Mesenchymal stem cell (in vitro differentiated cells and primary cell): ENCODE measurements at regions not wholly inside any gene's neighbourhood (a gene's known extent, or its start where the extent isn't known, plus 50 kb on each side); places are given as distances from the start of the nearest gene placed in this dataset.
A peak's percentile ranks its signal among the peaks of the same experiment; 100 is the strongest.

Experiments used
- DNase-seq: peaks from one replicate; pipeline ENCODE4 v3.0.0-alpha.2; 2013
- H2AFZ ChIP-seq: one replicate; pipeline ENCODE4 v1.6.1; 2013; ENCODE audit warnings: low read depth, mild to moderate bottlenecking, control low read depth, inconsistent platforms, low read length, moderate library complexity
- H2AK5ac ChIP-seq: 2 replicates; pipeline ENCODE4 v1.6.1; 2013; ENCODE audit warnings: low read length, moderate library complexity, mild to moderate bottlenecking, inconsistent platforms; ENCODE audit not compliant: severe bottlenecking
- H2BK120ac ChIP-seq: one replicate; pipeline ENCODE4 v1.6.1; 2013; ENCODE audit warnings: low read depth, mild to moderate bottlenecking, inconsistent platforms, low read length, moderate library complexity
- H2BK12ac ChIP-seq, 2 experiments: one replicate each; pipeline ENCODE4 v1.6.1; 2013; ENCODE audit warnings: inconsistent platforms in 2 of 2, low read length in 2 of 2, mild to moderate bottlenecking in 2 of 2, moderate library complexity in 2 of 2, control low read depth in 1 of 2
- H2BK15ac ChIP-seq: one replicate; pipeline ENCODE4 v1.6.1; 2013; ENCODE audit warnings: mild to moderate bottlenecking, low read depth, inconsistent platforms; ENCODE audit not compliant: poor library complexity, severe bottlenecking
- H2BK5ac ChIP-seq: 2 replicates; pipeline ENCODE4 v1.6.1; 2013; ENCODE audit warnings: low read depth, mild to moderate bottlenecking, low read length, control low read depth, inconsistent platforms; ENCODE audit not compliant: poor library complexity, severe bottlenecking
- H3K14ac ChIP-seq, 2 experiments: one replicate each; pipeline ENCODE4 v1.6.1; 2013; ENCODE audit warnings: inconsistent platforms in 2 of 2, low read length in 2 of 2, control low read depth in 1 of 2, mild to moderate bottlenecking in 1 of 2, moderate library complexity in 1 of 2
- H3K18ac ChIP-seq, 2 experiments: one replicate each; pipeline ENCODE4 v1.6.1; 2013; ENCODE audit warnings: inconsistent platforms in 2 of 2, low read length in 2 of 2, control low read depth in 1 of 2, low read depth in 1 of 2, mild to moderate bottlenecking in 1 of 2
- H3K23ac ChIP-seq, 2 experiments: one replicate each; pipeline ENCODE4 v1.6.1; 2013; ENCODE audit warnings: inconsistent platforms in 2 of 2, low read length in 2 of 2, mild to moderate bottlenecking in 2 of 2, moderate library complexity in 2 of 2, control low read depth in 1 of 2
- H3K27ac ChIP-seq: 2 replicates; pipeline ENCODE4 v1.5.1; 2013; ENCODE audit warnings: mild to moderate bottlenecking, moderate library complexity, low read length, control low read depth, inconsistent platforms; ENCODE audit not compliant: poor library complexity, severe bottlenecking
- H3K27me3 ChIP-seq, 2 experiments: 2 replicates each; pipeline versions ENCODE4 v1.6.1 to v1.7.0; 2013; ENCODE audit warnings: low read length in 2 of 2, mild to moderate bottlenecking in 2 of 2, moderate library complexity in 2 of 2, control low read depth in 1 of 2, inconsistent platforms in 1 of 2; ENCODE audit not compliant: control insufficient read depth in 1 of 2, insufficient read depth in 1 of 2
- H3K36me3 ChIP-seq, 2 experiments: 2 replicates each; pipeline versions ENCODE4 v1.6.1 to v1.7.0; 2013; ENCODE audit warnings: low read length in 2 of 2, control low read depth in 1 of 2, inconsistent platforms in 1 of 2, low read depth in 1 of 2, mild to moderate bottlenecking in 1 of 2; ENCODE audit not compliant: insufficient read depth in 2 of 2, control insufficient read depth in 1 of 2
- H3K4ac ChIP-seq, 2 experiments: one replicate each; pipeline ENCODE4 v1.6.1; 2013; ENCODE audit warnings: inconsistent platforms in 2 of 2, low read length in 2 of 2, mild to moderate bottlenecking in 2 of 2, moderate library complexity in 2 of 2, control low read depth in 1 of 2, low read depth in 1 of 2
- H3K4me1 ChIP-seq: 2 replicates; pipeline ENCODE4 v1.6.1; 2013; ENCODE audit warnings: low read depth, low read length, control low read depth; ENCODE audit not compliant: control insufficient read depth, insufficient read depth
- H3K4me2 ChIP-seq: 2 replicates; pipeline ENCODE4 v1.6.1; 2013; ENCODE audit warnings: low read length, mild to moderate bottlenecking, inconsistent platforms; ENCODE audit not compliant: poor library complexity, severe bottlenecking
- H3K4me3 ChIP-seq, 2 experiments: 2 replicates each; pipeline versions ENCODE4 v1.5.1 to v1.7.0; 2013; ENCODE audit warnings: low read length in 2 of 2, mild to moderate bottlenecking in 2 of 2, control low read depth in 1 of 2, low read depth in 1 of 2; ENCODE audit not compliant: insufficient read depth in 1 of 2
- H3K79me1 ChIP-seq: replicated peaks from 2 replicates; pipeline ENCODE4 v1.6.1; 2013; ENCODE audit warnings: mild to moderate bottlenecking, control low read depth, low read length, inconsistent platforms; ENCODE audit not compliant: poor library complexity, severe bottlenecking
- H3K9ac ChIP-seq: 2 replicates; pipeline ENCODE4 v1.7.0; 2013; ENCODE audit warnings: mild to moderate bottlenecking, low read length, moderate library complexity
- H3K9me3 ChIP-seq: 2 replicates; pipeline ENCODE4 v1.7.0; 2013; ENCODE audit warnings: mild to moderate bottlenecking, low read length; ENCODE audit not compliant: control insufficient read depth
- H4K8ac ChIP-seq: one replicate; pipeline ENCODE4 v1.6.1; 2013; ENCODE audit warnings: inconsistent platforms, mild to moderate bottlenecking, low read length, moderate library complexity
- H4K91ac ChIP-seq: one replicate; pipeline ENCODE4 v1.6.1; 2013; ENCODE audit warnings: mild to moderate bottlenecking, low read length, inconsistent platforms
- whole genome bisulfite sequencing: methylation state at CpG from one replicate; pipeline ENCODE4 v1.1.7; 2013; ENCODE audit warnings: mixed read lengths; 5-methylcytosine and 5-hydroxymethylcytosine counted together

DNA sequence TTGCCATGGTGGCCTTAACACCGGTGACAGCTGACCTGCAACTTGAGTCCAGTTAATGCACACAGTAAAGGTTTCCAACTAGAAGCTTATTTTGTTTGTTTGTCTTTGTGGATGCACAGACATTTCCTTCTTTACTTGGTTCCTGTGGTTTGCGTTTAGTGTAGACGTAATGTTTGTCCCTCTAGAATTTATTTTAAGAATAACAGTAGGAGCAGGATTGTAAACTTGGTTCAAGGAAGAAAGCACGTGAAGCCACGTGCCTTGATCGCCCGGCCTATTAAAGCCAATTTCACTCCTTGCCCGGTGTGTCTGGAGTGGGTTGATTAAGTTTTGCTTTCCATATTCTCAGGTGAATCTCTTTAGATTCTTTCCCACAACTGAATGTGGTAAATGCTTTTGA lies 263.2 kb upstream of the C2CD4B start:
- Histone ChIP-seq H2AFZ (no peak overlapping the region), H2AK5ac (no peak overlapping the region), H2BK12ac (no peak overlapping the region), H3K4me3 (no peak overlapping the region), H3K4me1 (peaks cover 3% of the 10 kb centered on the region), H3K4me2 (no peak overlapping the region), H3K27me3 (no peaks in the 10 kb centered on the region), H4K8ac (no peak overlapping the region), H2BK5ac (no peak overlapping the region), H2BK15ac (no peak overlapping the region), H3K9ac (no peak overlapping the region), H3K14ac (no peak overlapping the region), H3K4ac (no peak overlapping the region), H3K36me3 (no peaks in the 10 kb centered on the region), H4K91ac (no peak overlapping the region), H3K23ac (no peak overlapping the region), H2BK120ac (no peak overlapping the region), H3K9me3 (no peaks in the 10 kb centered on the region), H3K18ac (no peak overlapping the region), H3K27ac (no peak overlapping the region), H3K79me1 (peaks cover 36% of the 10 kb centered on the region)
- peak; percentile 61 for DNase-seq
- 68% methylated on average over 8 of the region's 8 CpGs for WGBS

- H3K79me1 ChIP-seq = peaks cover 36% of the 10 kb centered on the region
- no peak overlapping the region for H2AFZ ChIP-seq
- peak overlapping the region in 1 of 2 experiments; percentile 7 for H3K4ac ChIP-seq
- H2BK15ac ChIP-seq = no peak overlapping the region
- no peak overlapping the region for H3K18ac ChIP-seq
- H3K4me1 ChIP-seq = peaks cover 3% of the 10 kb centered on the region
- H3K4me2 ChIP-seq = no peak overlapping the region
- H3K23ac ChIP-seq = no peak overlapping the region
- H2BK12ac ChIP-seq = peak overlapping the region in 1 of 2 experiments; percentile 15
- no peaks in the 10 kb centered on the region for H3K27me3 ChIP-seq
- no peak overlapping the region for H3K4me3 ChIP-seq
- no peak overlapping the region for H3K9ac ChIP-seq
- H3K9me3 ChIP-seq = no peaks in the 10 kb centered on the region
- H4K91ac ChIP-seq = no peak overlapping the region
- WGBS = 82% methylated on average over 13 of the region's 14 CpGs
- no peak overlapping the region for H3K14ac ChIP-seq
- no peak overlapping the region for H2BK5ac ChIP-seq
- H4K8ac ChIP-seq = no peak overlapping the region
- DNase-seq = no peak
- no peak overlapping the region for H3K27ac ChIP-seq
- no peak overlapping the region for H2AK5ac ChIP-seq
- H3K36me3 ChIP-seq = no peaks in the 10 kb centered on the region
- no peak overlapping the region for H2BK120ac ChIP-seq
Measured at GRCh38 chr15:62428851-62429598, 263.9 kb upstream of the C2CD4B start.

DNA sequence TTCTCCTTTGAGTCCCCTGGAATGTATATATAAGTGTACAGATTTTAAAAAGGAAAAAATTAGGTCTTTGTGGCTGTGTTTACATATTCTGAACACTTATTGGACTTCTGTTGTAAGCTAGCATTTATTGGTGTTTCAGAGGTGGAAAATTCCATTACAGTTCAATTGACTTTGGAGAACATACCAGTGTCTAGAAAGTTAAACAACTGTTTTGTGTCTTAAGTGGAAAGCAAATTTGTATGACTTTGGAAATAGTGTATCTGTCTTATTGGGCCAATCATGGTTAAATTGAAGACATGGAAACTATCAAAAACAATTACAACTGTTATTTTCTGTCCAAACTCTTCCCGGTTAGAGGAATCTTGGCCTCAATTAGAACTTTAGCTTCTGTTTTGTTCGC lies 265.0 kb upstream of the C2CD4B start:
- Histone ChIP-seq H2AFZ (no peak overlapping the region), H3K14ac (no peak overlapping the region), H3K23ac (no peak overlapping the region), H3K18ac (no peak overlapping the region), H3K4ac (no peak overlapping the region), H3K27ac (no peak overlapping the region), H3K79me1 (peaks cover 33% of the 10 kb centered on the region), H3K27me3 (no peaks in the 10 kb centered on the region), H4K91ac (no peak overlapping the region), H3K4me3 (no peak overlapping the region), H2BK15ac (no peak overlapping the region), H2BK5ac (no peak overlapping the region), H3K4me2 (no peak overlapping the region), H2BK120ac (no peak overlapping the region), H3K36me3 (no peaks in the 10 kb centered on the region), H3K9me3 (no peaks in the 10 kb centered on the region), H2BK12ac (no peak overlapping the region), H3K9ac (no peak overlapping the region), H4K8ac (no peak overlapping the region), H3K4me1 (peaks cover 3% of the 10 kb centered on the region), H2AK5ac (no peak overlapping the region)
- WGBS = 71% methylated on average over 1 of the region's 2 CpGs
- DNase-seq = peak; percentile 33

DNA sequence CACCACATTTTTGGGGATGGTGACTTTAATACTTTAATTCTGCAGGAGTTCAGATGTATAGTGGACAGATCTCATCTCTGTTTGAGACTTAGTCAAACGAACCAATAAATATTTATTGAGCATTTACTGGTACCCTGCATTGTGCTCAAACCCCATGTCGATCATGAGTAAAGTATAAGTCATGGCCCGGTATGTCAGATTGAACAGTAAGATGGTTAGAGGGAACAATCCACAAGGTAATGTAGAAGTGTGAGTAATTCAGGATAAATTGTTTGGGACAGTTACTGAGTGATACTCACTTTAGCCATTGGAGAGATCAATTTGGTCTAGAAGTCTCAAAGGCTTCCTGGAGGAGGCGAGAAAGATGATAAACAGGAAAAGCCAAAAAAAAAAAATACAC lies 265.5 kb upstream of the C2CD4B start:
- Histone ChIP-seq H3K4me1 (peaks cover 3% of the 10 kb centered on the region), H4K91ac (no peak overlapping the region), H2BK120ac (no peak overlapping the region), H3K4me2 (no peak overlapping the region), H2BK15ac (no peak overlapping the region), H3K14ac (no peak overlapping the region), H3K23ac (no peak overlapping the region), H3K27ac (no peak overlapping the region), H2BK5ac (no peak overlapping the region), H3K18ac (no peak overlapping the region), H3K9ac (no peak overlapping the region), H4K8ac (no peak overlapping the region), H2BK12ac (no peak overlapping the region), H3K79me1 (peaks cover 30% of the 10 kb centered on the region), H2AK5ac (no peak overlapping the region), H3K4ac (no peak overlapping the region), H3K36me3 (no peaks in the 10 kb centered on the region), H3K9me3 (no peaks in the 10 kb centered on the region), H2AFZ (no peak overlapping the region), H3K4me3 (no peak overlapping the region), H3K27me3 (no peaks in the 10 kb centered on the region)
- 95% methylated on average over 3 of the region's 4 CpGs for WGBS
- DNase-seq = no peak
